ENCODE measurements at regions not wholly inside any gene's neighbourhood (a gene's known extent, or its start where the extent isn't known, plus 50 kb on each side); places are given as distances from the start of the nearest gene placed in this dataset.

- Histone ChIP-seq H4K5ac (ENCODE audit: low read depth, low read length) (no peak overlapping the region), H4K20me1 (ENCODE audit: insufficient read depth, low read length) (no peaks in the 10 kb centered on the region), H3K4me3 (ENCODE audit: insufficient read depth, low read depth, low read length) (no peak overlapping the region), H3K27ac (ENCODE audit: insufficient read depth, low read length) (no peak overlapping the region), H2AK9ac (replicated peaks; ENCODE audit: low read depth, low read length, poor library complexity) (no peak overlapping the region), H2BK15ac (ENCODE audit: low read depth, low read length) (no peak overlapping the region), H3K18ac (ENCODE audit: low read depth, low read length) (no peak overlapping the region), H4K8ac (ENCODE audit: low read depth in 2 of 2, low read length in 2 of 2) (no peak overlapping the region), H3K23ac (ENCODE audit: low read depth, low read length) (no peak overlapping the region), H3K4ac (ENCODE audit: low read depth, low read length) (no peak overlapping the region), H3K36me3 (ENCODE audit: control insufficient read depth, insufficient read depth, low read length) (no peaks in the 10 kb centered on the region), H3K79me1 (ENCODE audit: low read depth in 1 of 2, low read length in 2 of 2) (no peaks in the 10 kb centered on the region), H3K56ac (ENCODE audit: extremely low read depth, insufficient read depth, low read length) (no peak overlapping the region), H2BK20ac (ENCODE audit: low read depth, low read length) (no peak overlapping the region), H3K9ac (ENCODE audit: low read depth, low read length) (no peak overlapping the region), H2AFZ (replicated peaks; ENCODE audit: low read length, poor library complexity) (no peak overlapping the region), H3K4me2 (ENCODE audit: low read depth, low read length) (no peak overlapping the region), H2AK5ac (ENCODE audit: low read depth, low read length) (no peak overlapping the region), H2BK120ac (ENCODE audit: low read depth, low read length) (no peak overlapping the region), H3K9me1 (ENCODE audit: insufficient read depth, low read length) (no peaks in the 10 kb centered on the region), H3K9me3 (ENCODE audit: control insufficient read depth, insufficient read depth, low read length) (no peaks in the 10 kb centered on the region), H4K91ac (ENCODE audit: insufficient read depth, low read depth, low read length) (no peak overlapping the region), H2BK5ac (ENCODE audit: low read depth, low read length, poor library complexity, severe bottlenecking) (no peak overlapping the region), H3K27me3 (ENCODE audit: control insufficient read depth, insufficient read depth, low read length) (no peaks in the 10 kb centered on the region), H3K4me1 (ENCODE audit: control insufficient read depth, insufficient read depth, low read length) (no peaks in the 10 kb centered on the region), H3K14ac (replicated peaks; ENCODE audit: low read depth, low read length) (no peak overlapping the region)
- dilution Hi-C loops (cut with HindIII; ENCODE audit: low sequenced_read_pairs, unreplicated experiment) (no loop called here), intact Hi-C loops (cut with micrococcal nuclease) (no loop called here), in situ Hi-C loops (cut with MboI; ENCODE audit: low sequenced_read_pairs) (no loop called here)
- CTCF ChIA-PET: no interaction called here
- TF ChIP-seq BHLHE40 (IDR thresholded peaks at IDR 0.05; ENCODE audit: low read depth, low read length): no peak
- TF ChIP-seq MXI1 (IDR thresholded peaks at IDR 0.05; ENCODE audit: borderline replicate concordance, low read depth, low read length): no peak
- TF ChIP-seq ELK1 (IDR thresholded peaks at IDR 0.05; ENCODE audit: borderline replicate concordance, low read depth, low read length): no peak
- TF ChIP-seq RFX5 (IDR thresholded peaks at IDR 0.05; ENCODE audit: low read depth, low read length): no peak
- TF ChIP-seq MAFK (IDR thresholded peaks at IDR 0.05; ENCODE audit: low read depth, low read length): no peak
- TF ChIP-seq CTCF (conservative IDR thresholded peaks at IDR 0.05; ENCODE audit: low read depth, low read length): no peak
- ATAC-seq (ENCODE audit: low read depth) (no peak), DNase-seq (no peak)
- BruUV-seq (replicated peaks): no TSS peak
- POLR2A ChIA-PET (ENCODE audit: unreplicated experiment): no interaction called here
- no CpG with 5 or more reads among the region's 3 CpGs for WGBS, 2 experiments (ENCODE audit: extremely low coverage in 2 of 2, insufficient read length in 1 of 2)
These were observed 563.5 kb downstream of the PRR16 start for GRCh38 chr5:121027636-121028035.

Data from IMR-90 (cell line).